ENCODE measurements at regions not wholly inside any gene's neighbourhood (a gene's known extent, or its start where the extent isn't known, plus 50 kb on each side); places are given as distances from the start of the nearest gene placed in this dataset.

DNA sequence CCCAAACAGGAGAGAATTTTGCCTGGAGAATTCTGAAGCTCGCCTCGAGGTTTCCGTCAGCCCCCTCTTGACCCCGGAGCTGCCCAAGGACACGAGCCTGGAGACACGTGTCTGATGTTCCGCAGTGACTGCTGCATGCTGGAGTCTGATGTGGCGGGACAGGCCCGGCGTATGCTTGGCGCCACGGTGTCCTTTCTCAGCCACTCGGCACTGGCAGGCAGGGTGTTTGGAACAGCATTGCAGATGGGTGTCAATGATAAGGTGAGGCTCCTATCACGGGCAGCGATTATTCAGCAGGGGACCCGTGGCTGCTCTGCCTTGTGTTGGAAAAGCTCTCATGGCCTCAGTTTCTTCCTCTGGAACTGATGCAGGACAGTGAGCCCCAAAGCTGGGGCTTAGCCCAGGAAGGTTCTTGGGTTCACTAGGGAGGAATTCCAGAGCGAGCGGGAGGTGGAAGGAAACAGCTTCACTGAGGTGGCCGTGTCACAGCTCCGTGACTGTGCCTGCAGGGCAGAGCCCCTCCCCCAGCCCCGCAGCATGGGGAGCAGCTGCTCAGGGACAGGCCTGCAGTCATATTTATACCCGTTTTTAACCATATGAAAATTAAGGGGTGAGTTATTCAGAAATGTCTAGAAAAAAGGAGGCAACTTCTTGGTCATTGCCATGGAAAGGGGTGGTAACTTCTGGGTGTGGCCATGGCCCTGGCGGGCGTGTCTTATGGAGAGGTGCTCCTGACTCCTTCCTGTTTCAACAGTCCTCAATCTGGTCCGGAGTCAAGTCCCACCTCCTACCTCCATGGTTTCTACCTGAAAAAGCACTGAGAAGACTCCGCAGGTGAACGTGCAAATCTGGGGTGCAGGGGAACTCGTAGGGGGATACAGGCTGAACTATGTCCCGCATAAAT is 123.4 kb downstream of the SIK1 start:
- DNase-seq (ENCODE audit: low read depth in 2 of 2): no peak

DNA sequence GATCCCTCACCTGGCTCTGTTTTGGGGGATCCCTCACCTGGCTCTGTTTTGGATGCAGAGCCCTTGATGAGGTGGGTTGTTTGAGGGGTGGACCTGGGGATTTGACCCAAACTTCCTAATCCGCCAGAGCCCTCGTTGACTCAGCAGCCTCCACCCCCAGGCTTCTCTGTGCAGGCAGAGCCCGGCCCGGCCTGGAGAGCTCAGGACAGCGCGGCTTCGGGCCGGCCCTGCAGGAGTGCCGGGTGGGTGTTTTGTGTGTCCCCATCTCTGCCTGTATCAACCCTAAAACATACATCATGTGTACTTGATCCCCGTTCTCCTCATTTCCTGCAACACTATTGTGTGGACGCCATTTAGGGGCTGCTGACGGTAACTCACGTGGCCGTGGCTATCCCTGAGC is 124.2 kb downstream of the SIK1 start:
- DNase-seq (ENCODE audit: low read depth in 2 of 2): no peak

DNA sequence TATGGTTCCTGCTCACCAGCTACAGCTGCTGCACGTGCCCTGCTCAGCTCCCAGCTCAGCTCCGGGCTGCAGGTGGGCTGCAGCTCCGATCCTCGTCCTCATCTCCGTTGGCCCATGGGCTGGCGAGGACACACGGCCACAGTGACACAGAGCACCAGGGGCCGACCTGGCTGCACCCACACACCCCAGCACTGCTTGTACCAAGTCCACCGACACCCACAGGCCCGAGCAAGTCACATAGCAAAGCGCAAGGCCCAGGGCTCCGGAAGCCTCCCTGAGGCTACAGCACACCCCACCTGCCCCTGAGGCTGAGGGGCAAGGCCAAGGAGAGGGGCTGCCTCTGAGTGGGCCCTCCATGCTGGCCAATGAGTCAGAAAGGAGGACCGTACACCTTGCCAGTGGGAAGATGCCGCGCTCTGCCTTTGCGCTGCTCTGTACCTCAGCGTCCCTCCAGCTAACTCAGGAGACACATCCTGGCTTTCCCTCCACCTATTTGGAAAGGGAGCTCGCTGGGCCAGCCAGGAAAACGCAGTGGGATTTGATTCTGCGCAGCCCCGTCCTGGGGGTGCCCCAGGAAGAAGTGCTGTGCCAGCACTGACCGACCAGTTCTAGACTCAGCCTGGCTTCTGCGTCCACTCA is 124.8 kb downstream of the SIK1 start:
- DNase-seq (ENCODE audit: low read depth in 2 of 2): no peak

DNA sequence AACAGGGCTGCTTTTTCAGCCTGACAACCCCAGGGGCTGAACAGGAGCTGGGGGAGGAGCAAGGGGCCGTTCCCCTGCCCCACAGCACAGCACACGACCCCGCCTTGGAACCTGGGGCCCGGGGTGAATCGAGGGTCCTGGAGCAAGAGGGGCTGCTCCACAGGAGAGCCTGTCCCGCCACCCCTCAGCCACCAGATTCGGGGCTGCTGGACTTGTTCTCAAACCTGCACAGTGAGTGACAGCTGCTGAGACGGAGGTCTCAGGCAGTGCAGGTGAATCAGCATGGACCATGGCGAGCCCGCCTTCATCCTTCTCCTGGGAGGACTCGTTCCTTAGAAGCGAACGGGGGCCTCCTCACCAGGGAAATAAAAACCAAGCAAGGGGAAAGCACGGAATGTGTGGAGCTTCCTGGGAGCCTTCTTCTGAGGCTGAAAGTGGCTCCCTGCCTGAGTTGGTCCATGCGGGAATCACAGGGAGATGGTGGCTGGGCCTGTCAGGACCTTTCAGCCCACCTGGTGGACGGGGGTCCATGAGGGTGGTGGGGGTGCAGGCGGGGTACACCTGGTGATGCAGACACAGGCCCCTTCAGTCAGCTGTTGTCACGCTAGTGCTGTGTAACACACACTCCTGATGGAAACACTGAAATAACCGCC is 125.4 kb downstream of the SIK1 start:
- DNase-seq (ENCODE audit: low read depth in 2 of 2): no peak

DNA sequence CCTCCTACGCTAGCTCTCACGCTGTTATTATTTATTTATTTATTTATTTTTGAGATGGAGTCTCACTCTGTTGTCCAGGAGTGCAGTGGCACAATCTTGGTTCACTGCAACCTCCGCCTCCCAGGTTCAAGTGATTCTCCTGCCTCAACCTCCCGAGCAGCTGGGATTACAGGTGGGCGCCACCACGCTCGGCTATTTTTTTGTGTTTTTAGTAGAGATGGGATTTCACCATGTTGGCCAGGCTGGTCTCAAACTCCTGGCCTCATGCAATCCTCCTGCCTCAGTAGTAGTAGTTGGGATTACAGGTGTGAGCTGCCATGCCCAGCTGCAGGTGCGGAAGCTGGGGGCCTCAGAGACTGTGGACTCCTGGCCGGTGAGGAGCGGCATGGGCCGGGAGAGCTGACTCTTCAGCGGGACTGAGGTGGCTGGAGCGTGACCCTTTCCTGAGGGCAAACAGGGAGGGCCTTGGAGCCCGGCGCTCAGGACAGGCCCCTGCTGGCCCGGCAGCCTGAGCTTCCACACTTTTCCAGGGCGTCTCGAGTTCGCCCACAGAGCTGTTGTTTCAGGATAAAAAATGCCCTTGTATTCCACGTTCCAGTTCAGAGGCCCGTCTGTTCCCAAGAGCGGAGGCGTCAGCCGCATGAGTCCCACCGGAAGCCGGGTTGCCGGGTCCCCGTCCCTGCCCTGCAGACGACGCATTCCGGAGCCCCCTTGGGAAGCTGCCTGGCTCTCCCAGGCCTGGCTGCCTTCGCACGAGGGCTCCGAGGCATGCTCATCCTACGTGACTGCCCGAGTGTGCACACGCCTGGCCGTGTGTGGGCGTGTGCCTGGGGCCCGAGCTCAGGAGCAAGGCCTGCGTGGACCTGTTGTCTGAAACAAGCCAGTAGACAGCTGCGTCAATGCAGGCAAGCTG is 126.2 kb downstream of the SIK1 start:
- no peak for DNase-seq (ENCODE audit: low read depth in 2 of 2)

DNA sequence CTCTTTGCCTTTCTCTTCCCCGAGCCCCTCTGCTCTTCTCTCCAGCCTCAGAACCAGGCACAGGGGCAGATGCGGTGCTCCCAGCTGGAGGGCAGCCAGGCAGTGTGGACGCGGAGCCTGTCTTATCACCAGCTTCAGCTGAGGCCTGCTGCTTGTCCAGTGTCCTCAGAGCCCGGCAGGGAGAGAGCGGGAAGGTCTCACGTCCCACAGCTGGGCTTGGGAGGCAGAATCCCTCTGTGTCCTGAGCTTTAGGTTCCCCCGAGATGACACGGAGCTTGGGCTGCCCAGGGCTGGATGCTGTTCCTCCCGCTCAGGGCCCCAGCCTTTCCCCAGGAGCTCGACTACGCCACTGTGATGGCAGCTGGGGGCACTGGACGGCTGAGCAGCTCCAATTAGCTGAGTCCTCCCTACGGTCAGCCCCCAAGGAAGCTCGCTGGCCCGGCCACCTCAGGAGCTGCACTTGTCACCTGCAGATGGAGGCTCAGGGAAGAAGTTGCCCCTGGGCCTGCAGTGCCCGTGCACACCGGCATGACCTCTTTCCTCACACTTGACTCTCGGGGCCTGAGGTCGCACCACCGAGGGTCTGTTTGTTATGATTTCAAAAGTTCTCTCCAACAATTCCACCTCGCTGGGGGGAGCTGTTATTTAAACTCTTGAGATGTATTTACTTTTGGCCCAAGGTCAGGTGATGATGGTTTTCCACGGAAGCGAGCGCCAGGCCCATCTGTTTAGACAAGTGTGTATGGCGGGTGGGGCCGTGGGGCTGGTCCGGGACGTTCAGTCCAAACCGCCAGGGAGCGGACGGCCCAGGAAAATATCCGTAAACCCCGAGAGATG is 127.3 kb downstream of the SIK1 start:
- peak in 1 of 2 donors; percentile 53 for DNase-seq (ENCODE audit: low read depth in 2 of 2)

DNA sequence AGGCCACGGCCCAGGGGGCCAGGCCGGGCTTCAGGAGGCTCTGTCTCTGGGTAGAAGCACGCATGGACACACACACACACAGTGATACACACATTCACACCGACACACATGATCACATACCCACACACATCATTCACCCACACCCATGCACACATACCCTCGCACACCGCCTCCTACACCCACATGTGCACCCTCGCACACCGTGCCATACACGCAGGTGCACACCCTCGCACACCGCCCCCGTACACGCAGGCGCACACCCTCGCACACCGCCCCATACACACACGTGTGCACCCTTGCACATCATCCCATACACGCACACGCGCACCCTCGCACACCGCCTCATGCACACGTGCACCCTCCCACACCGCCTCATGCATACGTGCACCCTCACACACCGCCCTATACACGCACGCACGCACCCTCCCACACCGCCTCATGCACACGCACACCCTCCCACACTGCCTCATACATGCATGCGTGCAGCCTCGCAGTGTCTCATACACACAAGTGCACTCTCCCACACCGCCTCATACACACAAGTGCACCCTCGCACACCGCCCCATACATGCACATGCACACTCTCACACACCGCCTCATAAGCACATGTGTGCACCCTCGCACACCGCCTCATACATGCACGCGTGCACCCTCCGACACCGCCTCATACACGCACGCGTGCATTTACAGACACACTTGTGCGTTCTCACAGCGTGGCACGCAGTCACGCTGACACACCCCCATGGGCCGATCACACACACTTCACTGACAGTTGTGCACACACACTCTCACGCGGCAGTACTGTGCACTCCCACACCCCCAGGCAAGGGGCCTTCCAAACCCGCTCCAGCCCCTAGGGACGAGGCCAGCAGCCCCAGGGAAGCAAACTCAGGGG is 128.1 kb downstream of the SIK1 start:
- DNase-seq (ENCODE audit: low read depth in 2 of 2): no peak

DNA sequence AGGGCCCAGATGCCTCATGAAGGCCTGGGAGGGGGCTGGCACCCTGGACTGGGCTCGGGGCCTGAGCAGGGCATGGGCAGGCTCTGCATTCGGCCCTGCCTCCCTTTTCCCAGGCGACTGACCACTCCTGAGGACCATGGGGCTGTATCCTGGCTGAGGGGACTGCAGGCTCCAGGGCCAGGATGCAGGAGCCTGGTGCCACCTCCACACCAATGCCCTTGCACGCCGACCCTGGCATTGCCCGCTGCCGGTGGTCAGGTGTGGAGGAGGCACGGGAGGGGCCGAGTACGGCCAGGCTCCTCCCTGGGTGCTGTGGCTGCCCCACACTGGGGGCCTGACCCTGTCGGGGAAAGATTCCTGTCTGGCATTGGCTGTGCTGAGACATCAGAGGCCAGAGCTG is 128.9 kb downstream of the SIK1 start:
- DNase-seq (ENCODE audit: low read depth in 2 of 2): no peak

DNA sequence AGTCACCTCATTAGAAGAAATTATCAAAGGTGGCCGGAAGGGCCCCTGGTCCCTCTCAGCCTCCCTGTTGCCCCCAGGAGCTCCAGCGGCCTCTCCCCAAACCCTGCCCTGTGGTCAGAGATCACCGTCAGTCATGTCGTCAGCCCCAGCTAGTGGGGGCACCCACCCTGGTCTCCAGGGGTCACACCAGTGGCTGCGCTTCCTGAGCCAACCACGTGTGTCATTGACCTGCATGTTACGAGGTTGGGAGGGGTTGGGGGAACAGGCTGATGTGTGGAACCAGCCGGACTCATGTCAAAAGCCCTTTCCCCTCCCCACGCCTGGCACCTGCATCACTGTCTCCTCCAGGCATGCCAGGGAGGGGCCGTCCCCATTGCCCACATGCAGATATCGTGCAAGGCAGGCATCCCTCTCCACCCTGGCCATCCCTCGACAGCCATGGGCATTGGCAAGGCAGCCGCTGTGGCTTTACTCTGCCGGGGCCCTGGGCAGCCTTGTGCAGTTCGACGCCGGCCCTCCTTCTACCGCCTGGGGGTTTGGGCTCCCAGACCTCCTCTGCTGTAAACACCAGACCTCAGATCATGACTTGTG is 128.7 kb downstream of the CRYAA start:
- DNase-seq (ENCODE audit: low read depth in 2 of 2): no peak

DNA sequence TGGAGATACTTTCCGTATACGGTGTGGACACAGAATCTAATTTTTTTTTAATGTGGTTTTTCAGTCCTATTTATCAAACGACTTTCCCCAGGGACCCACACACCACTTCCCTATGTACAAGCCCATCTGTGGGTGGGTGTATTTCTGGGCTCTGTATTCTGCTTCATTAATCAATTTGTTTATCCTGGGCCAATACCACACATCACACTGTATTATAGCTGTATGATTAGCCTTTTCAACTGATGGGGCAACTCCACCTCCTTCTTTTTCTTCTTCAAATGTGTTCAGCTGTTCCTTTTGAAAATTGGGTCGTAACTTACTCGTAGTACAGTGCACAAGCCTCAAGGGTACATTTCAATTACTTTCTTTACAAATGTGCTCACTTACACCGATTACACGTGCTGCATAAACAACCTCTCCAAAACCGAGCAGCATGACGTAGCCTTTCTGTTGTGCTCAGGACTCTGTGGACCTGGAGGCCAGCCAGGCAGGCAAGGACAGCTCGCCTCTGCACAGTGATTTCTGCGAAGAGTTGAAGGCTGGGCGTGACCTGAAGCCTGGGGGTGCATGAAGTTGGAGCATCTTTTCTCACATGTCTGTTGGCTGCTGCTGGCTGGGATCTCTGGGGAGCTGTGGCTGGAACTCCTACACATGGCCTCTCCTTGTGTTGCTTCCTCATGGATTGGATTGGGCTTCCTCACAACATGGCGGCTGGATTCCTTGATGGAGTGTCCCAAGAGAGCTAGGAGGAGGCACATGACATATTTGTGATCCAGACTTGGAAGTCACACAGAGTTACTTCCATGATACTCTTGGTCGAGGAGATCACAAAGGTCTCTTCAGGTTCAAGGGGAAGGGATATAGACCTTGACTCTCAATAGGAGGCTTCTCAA is 126.5 kb downstream of the CRYAA start:
- no peak for DNase-seq (ENCODE audit: low read depth in 2 of 2)

DNA sequence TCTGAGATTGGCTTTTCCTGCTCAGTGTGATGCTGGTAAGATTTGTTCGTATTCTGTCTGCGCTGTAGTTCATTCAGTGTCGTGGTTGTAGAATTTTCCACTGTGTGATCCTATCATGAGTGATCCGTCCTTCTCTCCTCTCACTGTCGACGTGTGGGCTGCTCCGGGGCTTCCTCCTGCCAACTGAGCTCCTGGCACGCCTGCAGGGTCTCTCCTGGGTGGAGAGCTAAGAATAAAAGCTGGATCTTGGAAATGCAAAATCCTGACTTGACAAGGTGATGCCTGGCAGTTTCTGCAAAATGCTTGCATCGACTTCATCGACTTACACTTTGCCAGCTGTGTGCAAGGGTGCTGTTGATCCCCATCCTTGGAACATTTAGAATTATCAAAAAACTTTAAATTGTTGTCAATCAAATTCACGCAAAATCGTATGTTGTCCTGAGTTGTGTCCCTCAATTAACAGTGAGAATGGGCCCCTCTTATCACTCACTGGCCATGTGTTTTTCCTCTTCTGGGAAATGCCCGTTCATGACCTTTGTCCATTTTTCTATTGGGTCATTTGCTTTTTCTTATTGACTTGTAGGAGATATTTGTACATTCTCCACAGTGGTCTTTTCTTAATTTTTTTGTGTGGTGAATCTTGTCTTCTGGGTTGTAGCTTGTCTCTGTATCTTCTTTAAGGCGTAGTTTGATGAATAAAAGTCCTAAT is 125.5 kb downstream of the CRYAA start:
- DNase-seq (ENCODE audit: low read depth in 2 of 2): no peak

DNA sequence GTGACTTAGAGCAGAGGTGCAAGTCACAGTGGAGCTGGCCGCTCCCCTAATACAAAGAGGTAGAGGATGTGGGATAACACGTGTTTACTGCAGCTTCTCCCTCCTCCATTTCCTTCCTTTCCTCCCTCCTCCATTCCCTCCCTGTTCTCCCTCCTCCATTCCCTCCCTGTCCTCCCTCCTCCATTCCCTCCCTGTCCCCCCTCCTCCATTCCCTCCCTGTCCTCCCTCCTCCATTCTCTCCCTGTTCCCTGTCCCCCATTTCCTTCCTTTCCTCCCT is 124.0 kb downstream of the CRYAA start:
- no peak for DNase-seq (ENCODE audit: low read depth in 2 of 2)

DNA sequence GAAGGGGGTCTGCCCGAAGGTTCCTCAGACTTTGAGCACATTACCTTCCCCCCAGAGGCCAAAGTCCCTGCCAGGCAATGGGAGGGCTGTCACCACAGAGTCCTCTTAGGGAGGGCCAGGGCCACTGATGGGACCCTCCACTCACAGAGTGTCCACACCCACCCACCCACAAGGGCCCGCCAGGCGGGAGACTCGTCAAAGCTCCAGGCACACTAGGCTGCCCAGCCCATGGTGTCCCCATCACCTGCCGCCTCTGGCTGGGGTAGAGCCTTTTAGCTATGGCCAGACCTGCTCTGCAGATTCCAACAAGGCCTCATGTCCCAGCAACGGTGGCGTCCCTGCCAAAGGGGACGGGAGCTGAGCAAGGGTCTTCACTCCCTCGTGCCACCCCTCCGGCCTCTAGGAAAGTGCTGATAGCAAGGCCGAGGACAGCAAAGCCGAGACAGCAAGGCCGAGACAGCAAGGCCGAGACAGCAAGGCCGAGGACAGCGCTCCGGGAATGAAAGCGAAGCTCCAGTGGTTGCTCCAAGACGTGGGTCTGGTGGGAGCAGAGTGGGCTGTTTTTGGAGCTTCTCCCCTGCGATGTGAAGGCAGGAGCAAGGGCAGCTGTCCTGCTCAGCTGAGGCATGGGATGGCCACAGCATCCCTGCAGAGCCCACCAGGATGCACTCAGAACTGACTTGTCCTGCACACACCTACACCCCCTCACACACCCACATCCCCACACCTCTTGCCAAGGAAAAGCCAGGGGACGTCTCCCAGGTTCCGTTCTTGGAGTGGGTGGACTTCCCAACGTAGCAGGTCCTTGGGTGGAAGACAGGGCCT is 123.4 kb downstream of the CRYAA start:
- DNase-seq (ENCODE audit: low read depth in 2 of 2): no peak

DNA sequence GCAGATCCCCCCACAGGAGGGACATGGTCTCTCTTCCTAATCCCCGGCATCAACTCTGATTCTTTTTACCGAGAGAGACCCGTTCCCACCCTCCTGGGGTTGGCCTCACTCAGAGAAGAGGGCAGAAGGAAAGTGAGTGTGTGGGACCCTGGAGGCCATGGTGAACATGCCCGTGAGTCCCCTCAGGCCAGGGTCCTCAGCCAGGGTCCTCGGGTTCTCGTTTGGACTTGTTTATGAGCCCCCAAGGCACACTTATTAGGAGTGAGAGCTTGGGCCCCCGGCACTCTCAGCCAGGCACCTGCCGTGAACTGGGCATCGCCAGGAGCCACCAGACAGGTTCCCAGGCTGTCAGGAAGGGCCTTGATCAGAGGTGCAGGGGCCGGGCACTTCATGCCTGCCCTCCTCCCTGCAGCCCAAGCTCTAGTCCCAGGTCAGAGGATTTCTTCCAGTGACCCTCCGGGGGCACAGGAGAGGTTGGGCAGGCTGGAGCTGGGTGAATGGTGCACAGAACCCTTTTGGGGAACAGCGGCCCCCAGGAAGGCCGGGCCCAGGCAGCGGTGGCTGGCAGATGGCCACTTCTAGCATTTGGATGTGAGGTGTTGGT is 122.6 kb downstream of the CRYAA start:
- DNase-seq (ENCODE audit: low read depth in 2 of 2): no peak

DNA sequence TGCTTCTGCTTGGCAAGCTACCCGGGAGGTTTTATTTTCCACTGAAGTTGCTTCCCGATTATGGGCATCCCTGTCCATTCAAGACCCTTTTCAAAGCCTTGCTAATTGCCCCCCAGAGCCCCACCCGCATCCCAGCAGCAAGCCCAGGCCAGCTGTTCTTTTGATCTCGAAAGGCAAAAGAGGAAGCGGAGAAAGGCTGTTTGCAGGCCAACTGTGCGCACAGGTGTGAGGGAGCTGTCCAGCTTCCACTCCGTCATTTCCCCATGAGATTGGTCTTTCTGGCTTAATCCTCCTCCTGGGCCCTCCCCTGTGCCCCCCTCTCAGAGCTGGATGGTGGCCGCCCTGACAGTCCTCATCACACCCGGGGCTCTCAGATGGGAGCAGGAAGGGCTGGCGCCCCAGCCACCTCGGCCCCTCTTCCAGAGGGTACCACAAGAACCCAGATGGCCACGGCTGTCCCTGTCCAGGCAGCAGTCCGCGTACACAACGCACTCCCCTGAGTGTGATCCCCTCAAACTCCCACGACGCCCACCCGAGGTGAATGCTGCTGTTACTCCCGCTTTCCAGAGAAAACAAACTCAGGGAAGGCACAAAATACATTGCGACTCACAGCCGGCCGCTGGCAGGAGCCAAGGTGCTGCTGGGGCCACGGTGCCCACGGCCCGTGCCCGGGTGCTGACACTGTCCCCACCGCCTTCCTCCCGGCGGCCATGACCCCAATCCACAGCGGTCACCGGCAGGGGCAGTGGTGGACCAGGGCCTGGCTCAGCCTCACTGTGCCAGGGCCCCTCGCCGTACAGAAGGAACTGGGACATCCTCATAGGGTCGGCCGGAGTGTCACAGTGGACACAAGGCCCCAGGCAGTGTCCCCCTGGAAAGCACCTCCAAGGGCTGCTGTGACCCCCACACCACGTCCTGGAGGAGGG is 121.9 kb downstream of the CRYAA start:
- DNase-seq (ENCODE audit: low read depth in 2 of 2): no peak
